H9 (cell line): ENCODE measurements at regions not wholly inside any gene's neighbourhood (a gene's known extent, or its start where the extent isn't known, plus 50 kb on each side); places are given as distances from the start of the nearest gene placed in this dataset.

ENCODE experiments used
- DNase-seq: peaks from one replicate; pipeline ENCODE4 v3.0.0-alpha.2; 2017
- H2AFZ ChIP-seq: one replicate; pipeline ENCODE4 v1.6.1; 2013; ENCODE audit warnings: mild to moderate bottlenecking, low read length, control low read depth, moderate library complexity
- H2AK5ac ChIP-seq: 2 replicates; pipeline ENCODE4 v1.6.1; 2013; ENCODE audit warnings: low read length, control low read depth, mixed read lengths; ENCODE audit not compliant: insufficient read length
- H2BK120ac ChIP-seq: one replicate; pipeline ENCODE4 v1.6.1; 2013; ENCODE audit warnings: low read depth, mild to moderate bottlenecking, low read length, control low read depth, inconsistent platforms; ENCODE audit not compliant: poor library complexity, severe bottlenecking
- H2BK12ac ChIP-seq: 2 replicates; pipeline ENCODE4 v1.6.1; 2013; ENCODE audit warnings: low read length, control low read depth, mixed read lengths, low read depth; ENCODE audit not compliant: insufficient read length
- H2BK15ac ChIP-seq: 2 replicates; pipeline ENCODE4 v1.6.1; 2013; ENCODE audit warnings: low read depth, low read length, control low read depth
- H2BK20ac ChIP-seq: one replicate; pipeline ENCODE4 v1.6.1; 2013; ENCODE audit warnings: low read depth, mild to moderate bottlenecking, low read length, control low read depth, inconsistent platforms; ENCODE audit not compliant: poor library complexity, severe bottlenecking
- H2BK5ac ChIP-seq: 2 replicates; pipeline ENCODE4 v1.6.1; 2013; ENCODE audit warnings: low read length, control low read depth, mixed read lengths; ENCODE audit not compliant: insufficient read length
- H3K14ac ChIP-seq: 2 replicates; pipeline ENCODE4 v1.6.1; 2013; ENCODE audit warnings: low read length, control low read depth; ENCODE audit not compliant: insufficient read depth
- H3K18ac ChIP-seq: 2 replicates; pipeline ENCODE4 v1.6.1; 2013; ENCODE audit warnings: low read depth, mild to moderate bottlenecking, mixed read lengths, low read length, control low read depth; ENCODE audit not compliant: insufficient read length
- H3K23ac ChIP-seq: 2 replicates; pipeline ENCODE4 v1.6.1; 2013; ENCODE audit warnings: low read length, control low read depth, mixed read lengths, low read depth; ENCODE audit not compliant: insufficient read length
- H3K23me2 ChIP-seq: 2 replicates; pipeline ENCODE4 v1.6.1; 2013; ENCODE audit warnings: low read depth, mild to moderate bottlenecking, mixed read lengths, low read length, control low read depth; ENCODE audit not compliant: insufficient read length, poor library complexity, severe bottlenecking
- H3K27ac ChIP-seq: 2 replicates; pipeline ENCODE4 v1.5.1; 2013; ENCODE audit warnings: low read length, control low read depth, mixed read lengths, low read depth; ENCODE audit not compliant: insufficient read length
- H3K27me3 ChIP-seq: 2 replicates; pipeline ENCODE4 v1.6.1; 2013; ENCODE audit warnings: low read length, control low read depth, inconsistent platforms; ENCODE audit not compliant: insufficient read depth
- H3K4ac ChIP-seq: 2 replicates; pipeline ENCODE4 v1.6.1; 2013; ENCODE audit warnings: low read depth, mild to moderate bottlenecking, control low read depth, inconsistent platforms, low read length, moderate library complexity
- H3K4me1 ChIP-seq: 2 replicates; pipeline ENCODE4 v1.6.1; 2013; ENCODE audit warnings: low read length, control low read depth, inconsistent platforms; ENCODE audit not compliant: insufficient read depth
- H3K4me2 ChIP-seq: 2 replicates; pipeline ENCODE4 v1.6.1; 2013; ENCODE audit warnings: low read length, control low read depth, mixed read lengths; ENCODE audit not compliant: insufficient read length, insufficient read depth
- H3K56ac ChIP-seq: 2 replicates; pipeline ENCODE4 v1.6.1; 2013; ENCODE audit warnings: low read depth, mild to moderate bottlenecking, mixed read lengths, low read length, control low read depth; ENCODE audit not compliant: insufficient read length
- H3K79me1 ChIP-seq: 2 replicates; pipeline ENCODE4 v1.6.1; 2013; ENCODE audit warnings: low read depth, mild to moderate bottlenecking, moderate library complexity, low read length, control low read depth, inconsistent platforms; ENCODE audit not compliant: insufficient read depth, poor library complexity, severe bottlenecking
- H3K79me2 ChIP-seq: 2 replicates; pipeline ENCODE4 v1.6.1; 2013; ENCODE audit warnings: low read length, control low read depth, inconsistent platforms; ENCODE audit not compliant: insufficient read depth
- H3K9ac ChIP-seq: 2 replicates; pipeline ENCODE4 v1.6.1; 2013; ENCODE audit warnings: low read length, control low read depth, mixed read lengths; ENCODE audit not compliant: insufficient read length; ENCODE audit errors: extremely low read depth
- H3K9me3 ChIP-seq: one replicate; pipeline ENCODE4 v1.6.1; 2013; ENCODE audit warnings: low read depth, low read length, inconsistent platforms; ENCODE audit not compliant: control insufficient read depth
- H3T11ph ChIP-seq: one replicate; pipeline ENCODE4 v1.6.1; 2013; ENCODE audit warnings: mild to moderate bottlenecking, low read length, control low read depth, inconsistent platforms
- H4K20me1 ChIP-seq: one replicate; pipeline ENCODE4 v1.6.1; 2013; ENCODE audit not compliant: control insufficient read depth, insufficient read length, insufficient read depth
- H4K5ac ChIP-seq: 2 replicates; pipeline ENCODE4 v1.6.1; 2013; ENCODE audit warnings: low read depth, mild to moderate bottlenecking, mixed read lengths, low read length, control low read depth; ENCODE audit not compliant: insufficient read length
- H4K8ac ChIP-seq: replicated peaks from 2 replicates; pipeline ENCODE4 v1.6.1; 2013; ENCODE audit warnings: low read length, control low read depth, mixed read lengths, low read depth; ENCODE audit not compliant: insufficient read length
- H4K91ac ChIP-seq: 2 replicates; pipeline ENCODE4 v1.6.1; 2013; ENCODE audit warnings: low read depth, mild to moderate bottlenecking, moderate library complexity, mixed read lengths, low read length, control low read depth; ENCODE audit not compliant: insufficient read length
- H3K27ac Mint-ChIP-seq, 3 experiments: 2 replicates in 2 of 3; 3 replicates in 1 of 3; pipeline ENCODE4 v1.8.0; 2020 to 2021; ENCODE audit warnings: mixed read lengths in 3 of 3, mild to moderate bottlenecking in 1 of 3, moderate library complexity in 1 of 3
- H3K27me3 Mint-ChIP-seq: 2 replicates; pipeline ENCODE4 v1.8.0; 2021; ENCODE audit warnings: low read depth, mild to moderate bottlenecking, moderate library complexity, mixed read lengths
- H3K36me3 Mint-ChIP-seq, 3 experiments: 2 replicates in 2 of 3; 3 replicates in 1 of 3; pipeline ENCODE4 v1.8.0; 2020 to 2021; ENCODE audit warnings: low read depth in 3 of 3, mixed read lengths in 3 of 3; ENCODE audit not compliant: insufficient read depth in 1 of 3
- H3K4me1 Mint-ChIP-seq, 2 experiments: 2 replicates each; pipeline ENCODE4 v1.8.0; 2020; ENCODE audit warnings: mixed read lengths in 2 of 2
- H3K4me3 Mint-ChIP-seq, 2 experiments: 2 replicates in 1 of 2; 3 replicates in 1 of 2; pipeline ENCODE4 v1.8.0; 2020 to 2021; ENCODE audit warnings: mild to moderate bottlenecking in 2 of 2, mixed read lengths in 2 of 2, moderate library complexity in 1 of 2
- H3K9me3 Mint-ChIP-seq, 2 experiments: 2 replicates in 1 of 2; 3 replicates in 1 of 2; pipeline ENCODE4 v1.8.0; 2020; ENCODE audit warnings: mild to moderate bottlenecking in 2 of 2, mixed read lengths in 2 of 2, moderate library complexity in 1 of 2
- CTCF ChIP-seq: fragments of 200-600 bp; sonication (generic); conservative IDR thresholded peaks from 3 replicates; pipeline ENCODE4 v1.8.0; 2021; ENCODE audit warnings: antibody characterized with exemption, mild to moderate bottlenecking
- WGBS: extraction: QIAGEN DNeasy Blood & Tissue Kit; methylation state at CpG from one replicate; pipeline ENCODE4 v1.1.7; 2013; ENCODE audit warnings: missing lambda C conversion rate, low lambda C conversion rate, mixed read lengths; ENCODE audit not compliant: insufficient read length; ENCODE audit errors: extremely low coverage; 5-methylcytosine and 5-hydroxymethylcytosine counted together

- no peak overlapping the region for H2BK15ac ChIP-seq
- no peaks in the 10 kb centered on the region for H3K27me3 ChIP-seq
- no peak overlapping the region for H4K8ac ChIP-seq
- H3K27ac ChIP-seq: no peak overlapping the region
- H3K4ac ChIP-seq: no peak overlapping the region
- H3K4me1 ChIP-seq: no peaks in the 10 kb centered on the region
- no CpG with 5 or more reads among the region's 25 CpGs for WGBS
- no peak overlapping the region for H2BK5ac ChIP-seq
- no peak overlapping the region for H2AK5ac ChIP-seq
- H3K4me3 Mint-ChIP-seq: no peak overlapping the region
- H3K14ac ChIP-seq: no peak overlapping the region
- H3K27ac Mint-ChIP-seq: no peak overlapping the region
- no peaks in the 10 kb centered on the region for H3K79me1 ChIP-seq
- no peak overlapping the region for H4K5ac ChIP-seq
- H3K27me3 Mint-ChIP-seq: peaks cover 4% of the 10 kb centered on the region
- H2BK120ac ChIP-seq: no peak overlapping the region
- H3K9me3 ChIP-seq: no peaks in the 10 kb centered on the region
- no peak overlapping the region for H2BK12ac ChIP-seq
- no peaks in the 10 kb centered on the region for H3K23me2 ChIP-seq
- no peak overlapping the region for H3K23ac ChIP-seq
- no peak for DNase-seq
- H3K79me2 ChIP-seq: no peaks in the 10 kb centered on the region
- no peak overlapping the region for H3K9ac ChIP-seq
- peaks cover 1 to 9% of the 10 kb centered on the region in 2 experiments for H3K4me1 Mint-ChIP-seq
- peak; percentile 21; the same call in 1 of the 3 replicates for TF ChIP-seq CTCF
- H3K4me2 ChIP-seq: no peak overlapping the region
- no peak overlapping the region for H4K91ac ChIP-seq
- no peaks in the 10 kb centered on the region for H3K36me3 Mint-ChIP-seq
- no peak overlapping the region for H3K56ac ChIP-seq
- H3T11ph ChIP-seq: no peak overlapping the region
- H4K20me1 ChIP-seq: no peaks in the 10 kb centered on the region
- no peak overlapping the region for H2BK20ac ChIP-seq
- no peak overlapping the region for H3K18ac ChIP-seq
- peaks cover 4 to 5% of the 10 kb centered on the region in 2 experiments; a peak in 3 of 5 replicates for H3K9me3 Mint-ChIP-seq
- H2AFZ ChIP-seq: no peak overlapping the region
Measured at GRCh38 chr16:50862818-50863643, 121.1 kb downstream of the CYLD start.
